Liver (tissue), 3 donors: ENCODE measurements at regions not wholly inside any gene's neighbourhood (a gene's known extent, or its start where the extent isn't known, plus 50 kb on each side); places are given as distances from the start of the nearest gene placed in this dataset.

ENCODE experiments used
- JUND ChIP-seq, 2 donors: IDR thresholded peaks; 2 replicates each; pipeline ENCODE4 v1.6.1; 2016; ENCODE audit warnings: antibody characterized with exemption in 2 of 2
- NR2F2 ChIP-seq: IDR thresholded peaks from 2 replicates; pipeline ENCODE4 v1.6.1; 2016; ENCODE audit warnings: antibody characterized with exemption
- RXRA ChIP-seq, 2 donors: IDR thresholded peaks; 2 replicates each; pipeline ENCODE4 v1.6.1; 2017 to 2018; ENCODE audit warnings: antibody characterized with exemption in 2 of 2, mild to moderate bottlenecking in 1 of 2
- YY1 ChIP-seq: IDR thresholded peaks from 2 replicates; pipeline ENCODE4 v1.6.1; 2016; ENCODE audit warnings: antibody characterized with exemption, mild to moderate bottlenecking
- TF ChIP-seq, protein P1 (sequence below): fragments of 150-350 bp; IDR thresholded peaks from 2 replicates; pipeline ENCODE4 v1.5.1; 2017; ENCODE audit warnings: improper control_type of control experiment, low read depth, low read length; ENCODE audit not compliant: missing input control
- TF ChIP-seq, protein P2 (sequence below): IDR thresholded peaks from 2 replicates; pipeline ENCODE4 v1.6.1; 2016; ENCODE audit warnings: antibody characterized with exemption
- donor health status: healthy.
- donor health status: healthy.

DNA sequence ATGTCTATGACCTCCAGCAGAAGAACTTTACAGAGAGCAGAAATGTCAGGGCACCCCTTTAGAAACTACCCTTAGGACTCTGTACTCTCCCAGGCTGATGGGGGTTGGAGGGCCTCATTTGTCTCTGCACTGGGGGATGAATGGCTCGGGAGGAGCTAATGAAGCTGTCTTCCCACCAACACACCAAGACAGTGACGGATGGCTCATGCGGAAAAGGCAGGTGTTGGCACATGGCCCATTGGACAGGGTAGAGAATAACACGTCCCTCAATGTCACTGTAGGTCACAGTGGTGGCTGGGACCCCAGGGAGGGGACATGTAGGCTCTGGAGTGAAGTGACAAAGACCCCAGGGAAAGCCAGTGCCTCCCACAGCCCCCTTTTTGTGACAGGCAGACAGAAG, 64.0 kb upstream of the PCBD1 start:
- TF ChIP-seq, protein P1, sequence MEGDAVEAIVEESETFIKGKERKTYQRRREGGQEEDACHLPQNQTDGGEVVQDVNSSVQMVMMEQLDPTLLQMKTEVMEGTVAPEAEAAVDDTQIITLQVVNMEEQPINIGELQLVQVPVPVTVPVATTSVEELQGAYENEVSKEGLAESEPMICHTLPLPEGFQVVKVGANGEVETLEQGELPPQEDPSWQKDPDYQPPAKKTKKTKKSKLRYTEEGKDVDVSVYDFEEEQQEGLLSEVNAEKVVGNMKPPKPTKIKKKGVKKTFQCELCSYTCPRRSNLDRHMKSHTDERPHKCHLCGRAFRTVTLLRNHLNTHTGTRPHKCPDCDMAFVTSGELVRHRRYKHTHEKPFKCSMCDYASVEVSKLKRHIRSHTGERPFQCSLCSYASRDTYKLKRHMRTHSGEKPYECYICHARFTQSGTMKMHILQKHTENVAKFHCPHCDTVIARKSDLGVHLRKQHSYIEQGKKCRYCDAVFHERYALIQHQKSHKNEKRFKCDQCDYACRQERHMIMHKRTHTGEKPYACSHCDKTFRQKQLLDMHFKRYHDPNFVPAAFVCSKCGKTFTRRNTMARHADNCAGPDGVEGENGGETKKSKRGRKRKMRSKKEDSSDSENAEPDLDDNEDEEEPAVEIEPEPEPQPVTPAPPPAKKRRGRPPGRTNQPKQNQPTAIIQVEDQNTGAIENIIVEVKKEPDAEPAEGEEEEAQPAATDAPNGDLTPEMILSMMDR = no peak
- TF ChIP-seq YY1 (no peak), NR2F2 (no peak), RXRA (IDR thresholded peaks at IDR 0.05) (no peak), JUND (IDR thresholded peaks at IDR 0.05) (no peak)
- TF ChIP-seq, protein P2, sequence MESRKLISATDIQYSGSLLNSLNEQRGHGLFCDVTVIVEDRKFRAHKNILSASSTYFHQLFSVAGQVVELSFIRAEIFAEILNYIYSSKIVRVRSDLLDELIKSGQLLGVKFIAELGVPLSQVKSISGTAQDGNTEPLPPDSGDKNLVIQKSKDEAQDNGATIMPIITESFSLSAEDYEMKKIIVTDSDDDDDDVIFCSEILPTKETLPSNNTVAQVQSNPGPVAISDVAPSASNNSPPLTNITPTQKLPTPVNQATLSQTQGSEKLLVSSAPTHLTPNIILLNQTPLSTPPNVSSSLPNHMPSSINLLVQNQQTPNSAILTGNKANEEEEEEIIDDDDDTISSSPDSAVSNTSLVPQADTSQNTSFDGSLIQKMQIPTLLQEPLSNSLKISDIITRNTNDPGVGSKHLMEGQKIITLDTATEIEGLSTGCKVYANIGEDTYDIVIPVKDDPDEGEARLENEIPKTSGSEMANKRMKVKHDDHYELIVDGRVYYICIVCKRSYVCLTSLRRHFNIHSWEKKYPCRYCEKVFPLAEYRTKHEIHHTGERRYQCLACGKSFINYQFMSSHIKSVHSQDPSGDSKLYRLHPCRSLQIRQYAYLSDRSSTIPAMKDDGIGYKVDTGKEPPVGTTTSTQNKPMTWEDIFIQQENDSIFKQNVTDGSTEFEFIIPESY = no peak
